ENCODE measurements at regions not wholly inside any gene's neighbourhood (a gene's known extent, or its start where the extent isn't known, plus 50 kb on each side); places are given as distances from the start of the nearest gene placed in this dataset.

GRCh38 chr2:44825702-44826101, 115.8 kb upstream of the SIX3 start:
- TF ChIP-seq GATA3 (IDR thresholded peaks at IDR 0.05; ENCODE audit: low read depth, low read length) (no peak), GATA2 (IDR thresholded peaks at IDR 0.05; ENCODE audit: low read depth, low read length) (no peak)

DNA sequence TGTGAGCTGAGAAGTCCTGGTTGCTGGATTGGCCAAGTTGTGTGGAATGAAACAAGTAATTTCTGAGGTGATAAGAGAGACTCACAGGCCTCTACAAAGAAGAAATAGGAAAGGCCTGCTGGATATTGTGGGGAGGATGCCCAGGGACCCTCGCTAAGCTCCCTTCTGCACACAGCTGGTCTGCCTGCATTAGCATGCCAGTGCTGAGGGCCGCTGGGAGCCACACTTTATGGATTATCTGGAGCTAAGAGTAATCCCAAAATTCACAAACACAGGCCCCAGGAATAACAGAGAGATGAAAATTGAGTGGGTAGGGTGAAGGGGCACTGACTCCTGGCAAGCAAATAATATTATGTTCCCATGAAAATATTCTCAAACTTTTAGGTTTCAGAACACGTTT, 114.9 kb upstream of the SIX3 start:
- no peak for TF ChIP-seq GATA2 (IDR thresholded peaks at IDR 0.05; ENCODE audit: low read depth, low read length)
- no peak for TF ChIP-seq GATA3 (IDR thresholded peaks at IDR 0.05; ENCODE audit: low read depth, low read length)

- TF ChIP-seq GATA3 (IDR thresholded peaks at IDR 0.05; ENCODE audit: low read depth, low read length) (no peak), GATA2 (IDR thresholded peaks at IDR 0.05; ENCODE audit: low read depth, low read length) (no peak)
Measured at GRCh38 chr2:44829771-44830170, 111.7 kb upstream of the SIX3 start.

DNA sequence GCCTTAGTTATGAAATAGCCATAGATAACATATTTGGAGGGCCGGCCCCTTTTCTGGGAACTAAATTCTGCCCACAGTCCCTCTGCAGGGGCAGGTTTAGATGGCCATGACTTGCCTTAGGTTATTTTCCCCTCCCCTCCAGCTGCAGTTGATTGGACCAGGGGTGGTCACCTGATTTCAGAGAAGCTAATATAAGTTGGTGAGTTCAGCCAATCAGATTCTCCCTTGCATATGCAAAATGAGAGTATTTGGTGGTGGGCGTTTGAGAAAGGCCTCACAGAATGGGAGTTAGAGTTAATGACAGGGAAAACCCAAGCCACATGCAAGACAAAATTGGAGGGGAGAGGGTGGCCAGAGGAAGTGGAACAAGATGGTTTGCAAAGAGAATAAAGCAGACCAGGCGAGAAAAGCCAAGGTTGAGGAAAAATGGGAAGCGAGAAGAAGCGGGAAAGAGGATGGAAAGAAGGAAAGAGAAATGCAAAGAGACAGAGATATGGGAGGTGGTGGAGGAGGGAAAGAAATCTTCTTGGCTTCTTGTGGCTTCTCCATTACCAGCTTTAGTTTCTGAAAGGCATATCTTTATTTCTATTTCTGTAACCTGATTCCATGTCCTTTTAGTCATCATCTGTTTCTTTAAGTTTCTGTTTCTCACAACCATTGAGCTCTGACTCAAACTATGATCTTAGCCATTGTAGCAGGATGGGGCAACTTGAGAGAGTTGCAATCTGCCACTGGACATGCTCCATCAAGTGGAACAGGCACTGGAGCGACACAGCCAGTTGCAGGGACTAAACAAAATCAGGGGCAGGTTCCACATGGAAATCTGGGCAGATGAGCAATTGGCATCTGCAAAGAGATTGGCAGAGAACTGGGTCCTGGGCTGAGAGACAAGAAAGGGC, 108.1 kb upstream of the SIX3 start:
- TF ChIP-seq GATA3 (IDR thresholded peaks at IDR 0.05; ENCODE audit: low read depth, low read length) (no peak), GATA2 (IDR thresholded peaks at IDR 0.05; ENCODE audit: low read depth, low read length) (no peak)

GRCh38 chr2:44834656-44835055, 106.8 kb upstream of the SIX3 start:
- TF ChIP-seq GATA3 (IDR thresholded peaks at IDR 0.05; ENCODE audit: low read depth, low read length): no peak
- TF ChIP-seq GATA2 (IDR thresholded peaks at IDR 0.05; ENCODE audit: low read depth, low read length): no peak

GRCh38 chr2:44836174-44836573, 105.3 kb upstream of the SIX3 start:
- no peak for TF ChIP-seq GATA3 (IDR thresholded peaks at IDR 0.05; ENCODE audit: low read depth, low read length)
- no peak for TF ChIP-seq GATA2 (IDR thresholded peaks at IDR 0.05; ENCODE audit: low read depth, low read length)

DNA sequence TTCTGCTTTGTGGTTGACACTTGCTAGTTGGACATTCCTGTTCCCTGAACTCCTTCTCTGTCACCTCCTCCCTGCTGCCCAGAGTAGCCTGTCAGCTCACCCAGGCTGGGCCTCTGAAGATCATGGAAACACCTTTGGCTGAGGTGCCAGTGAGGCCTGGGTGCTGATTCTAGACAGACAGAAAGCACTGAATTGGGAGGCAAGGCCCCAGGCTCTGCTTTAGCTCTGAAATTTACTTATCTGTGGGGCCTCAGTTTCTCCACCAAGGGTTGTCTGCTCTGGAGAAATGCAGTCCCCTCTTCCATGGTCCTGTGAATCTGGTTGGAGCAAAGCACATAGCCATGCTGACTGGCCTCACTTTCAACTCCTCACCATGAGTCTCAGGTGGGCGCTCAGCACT, 104.6 kb upstream of the SIX3 start:
- TF ChIP-seq GATA3 (IDR thresholded peaks at IDR 0.05; ENCODE audit: low read depth, low read length) (no peak), GATA2 (IDR thresholded peaks at IDR 0.05; ENCODE audit: low read depth, low read length) (no peak)

- no peak for TF ChIP-seq GATA2 (IDR thresholded peaks at IDR 0.05; ENCODE audit: low read depth, low read length)
- TF ChIP-seq GATA3 (IDR thresholded peaks at IDR 0.05; ENCODE audit: low read depth, low read length): no peak
Measured at GRCh38 chr2:44838116-44838790, 103.2 kb upstream of the SIX3 start.

GRCh38 chr2:44839370-44839769, 102.1 kb upstream of the SIX3 start:
- no peak for TF ChIP-seq GATA2 (IDR thresholded peaks at IDR 0.05; ENCODE audit: low read depth, low read length)
- TF ChIP-seq GATA3 (IDR thresholded peaks at IDR 0.05; ENCODE audit: low read depth, low read length): no peak

DNA sequence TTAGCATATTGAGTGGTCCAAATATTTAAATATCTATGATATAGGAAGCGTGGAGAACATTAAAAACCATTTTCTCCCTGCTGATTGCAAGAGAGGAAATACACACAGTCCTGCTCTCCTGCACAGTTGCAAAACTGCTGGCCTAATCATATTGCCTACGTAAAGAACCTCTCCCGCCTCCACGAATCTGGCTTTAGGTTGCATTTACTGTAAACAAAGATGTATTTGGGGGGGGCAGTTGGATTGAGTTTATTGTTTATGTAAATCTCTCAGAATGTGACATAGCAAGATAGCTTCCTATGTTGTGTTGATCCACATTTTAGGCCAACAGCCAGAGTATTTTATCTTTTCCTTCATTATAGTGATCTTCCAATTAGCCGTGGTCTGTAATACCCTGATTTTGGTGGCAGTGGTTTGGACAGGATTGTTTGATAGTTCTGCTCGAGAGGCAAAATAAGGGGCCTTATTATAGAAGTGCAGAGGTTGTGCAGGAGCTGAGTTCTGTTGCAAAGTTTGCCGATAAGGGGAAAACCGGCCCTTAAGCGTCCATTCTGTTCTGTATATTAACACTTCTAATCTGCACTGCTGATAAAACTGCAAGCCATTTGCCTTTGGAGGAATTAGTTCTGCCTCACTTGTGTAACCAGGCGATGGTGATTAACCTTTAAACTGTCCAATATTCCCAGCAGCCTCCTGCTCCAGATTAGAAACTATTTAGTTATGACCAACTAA, 101.6 kb upstream of the SIX3 start:
- TF ChIP-seq GATA2 (IDR thresholded peaks at IDR 0.05; ENCODE audit: low read depth, low read length): no peak
- no peak for TF ChIP-seq GATA3 (IDR thresholded peaks at IDR 0.05; ENCODE audit: low read depth, low read length)

GRCh38 chr2:44840503-44840850, 101.0 kb upstream of the SIX3 start:
- TF ChIP-seq GATA2 (IDR thresholded peaks at IDR 0.05; ENCODE audit: low read depth, low read length) (no peak), GATA3 (IDR thresholded peaks at IDR 0.05; ENCODE audit: low read depth, low read length) (no peak)

DNA sequence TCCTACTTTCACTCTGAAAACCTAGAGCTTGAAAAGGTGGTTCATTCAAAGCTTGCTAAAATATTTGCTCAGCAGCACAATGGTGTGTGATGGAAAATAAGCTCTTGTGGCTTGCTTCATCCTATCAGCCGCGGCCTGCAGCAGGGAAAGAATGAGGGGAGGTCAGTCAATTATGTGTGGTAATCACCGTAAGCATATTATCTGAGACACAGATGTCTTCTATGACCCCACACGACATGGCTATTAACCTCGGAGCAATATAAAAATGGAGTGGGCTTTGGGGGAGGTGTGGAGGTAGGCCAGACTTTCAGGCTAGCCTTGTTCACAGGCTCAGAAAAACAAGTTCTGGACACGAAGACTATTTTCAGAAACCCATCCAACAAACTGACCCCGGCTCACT, 98.4 kb upstream of the SIX3 start:
- TF ChIP-seq GATA2 (IDR thresholded peaks at IDR 0.05; ENCODE audit: low read depth, low read length) (no peak), GATA3 (IDR thresholded peaks at IDR 0.05; ENCODE audit: low read depth, low read length) (no peak)

- TF ChIP-seq GATA3 (IDR thresholded peaks at IDR 0.05; ENCODE audit: low read depth, low read length) (no peak), GATA2 (IDR thresholded peaks at IDR 0.05; ENCODE audit: low read depth, low read length) (no peak)
Measured at GRCh38 chr2:44843641-44844310, 97.7 kb upstream of the SIX3 start.
